ENCODE measurements at regions not wholly inside any gene's neighbourhood (a gene's known extent, or its start where the extent isn't known, plus 50 kb on each side); places are given as distances from the start of the nearest gene placed in this dataset.

- in situ Hi-C loops (cut with HindIII; ENCODE audit: low pct_ligation_motif_present, low sequenced_read_pairs), result no loop called here
- DNase-seq, result no peak
- Histone ChIP-seq H3K27me3 (replicated peaks) (no peaks in the 10 kb centered on the region), H3K27ac (no peak overlapping the region), H3K4me3 (ENCODE audit: low read depth, low read length) (no peak overlapping the region), H3K36me3 (replicated peaks) (no peaks in the 10 kb centered on the region)
- TF ChIP-seq, protein P1, sequence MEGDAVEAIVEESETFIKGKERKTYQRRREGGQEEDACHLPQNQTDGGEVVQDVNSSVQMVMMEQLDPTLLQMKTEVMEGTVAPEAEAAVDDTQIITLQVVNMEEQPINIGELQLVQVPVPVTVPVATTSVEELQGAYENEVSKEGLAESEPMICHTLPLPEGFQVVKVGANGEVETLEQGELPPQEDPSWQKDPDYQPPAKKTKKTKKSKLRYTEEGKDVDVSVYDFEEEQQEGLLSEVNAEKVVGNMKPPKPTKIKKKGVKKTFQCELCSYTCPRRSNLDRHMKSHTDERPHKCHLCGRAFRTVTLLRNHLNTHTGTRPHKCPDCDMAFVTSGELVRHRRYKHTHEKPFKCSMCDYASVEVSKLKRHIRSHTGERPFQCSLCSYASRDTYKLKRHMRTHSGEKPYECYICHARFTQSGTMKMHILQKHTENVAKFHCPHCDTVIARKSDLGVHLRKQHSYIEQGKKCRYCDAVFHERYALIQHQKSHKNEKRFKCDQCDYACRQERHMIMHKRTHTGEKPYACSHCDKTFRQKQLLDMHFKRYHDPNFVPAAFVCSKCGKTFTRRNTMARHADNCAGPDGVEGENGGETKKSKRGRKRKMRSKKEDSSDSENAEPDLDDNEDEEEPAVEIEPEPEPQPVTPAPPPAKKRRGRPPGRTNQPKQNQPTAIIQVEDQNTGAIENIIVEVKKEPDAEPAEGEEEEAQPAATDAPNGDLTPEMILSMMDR (IDR thresholded peaks at IDR 0.05; ENCODE audit: low read depth, low read length, missing control alignments), result no peak
Measured at GRCh38 chr9:75666856-75667554, 223.5 kb upstream of the PCSK5 start.

DNA sequence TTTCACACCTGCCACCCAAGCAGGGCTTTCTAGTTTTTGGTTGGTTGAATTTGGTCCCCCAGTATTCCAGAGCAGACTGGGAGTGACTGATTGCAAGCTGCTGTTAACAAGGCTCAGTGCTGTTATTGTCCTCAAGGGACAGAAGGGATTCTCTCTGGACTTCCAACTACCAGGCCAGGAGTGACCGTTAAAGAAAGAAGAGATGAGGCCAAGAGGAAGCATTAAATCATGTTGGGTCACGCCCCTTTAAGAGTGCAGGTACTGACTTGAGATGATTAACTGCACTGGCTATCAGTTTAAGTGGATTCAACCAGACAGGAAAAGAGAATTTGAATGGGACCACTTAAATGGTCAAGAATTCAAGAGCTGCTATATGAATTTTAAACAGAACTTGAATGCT, 220.8 kb upstream of the PCSK5 start:
- Histone ChIP-seq H3K27ac (no peak overlapping the region), H3K36me3 (replicated peaks) (no peaks in the 10 kb centered on the region), H3K27me3 (replicated peaks) (no peaks in the 10 kb centered on the region), H3K4me3 (ENCODE audit: low read depth, low read length) (no peak overlapping the region)
- in situ Hi-C loops (cut with HindIII; ENCODE audit: low pct_ligation_motif_present, low sequenced_read_pairs), result no loop called here
- no peak for DNase-seq
- TF ChIP-seq, protein P1 (IDR thresholded peaks at IDR 0.05; ENCODE audit: low read depth, low read length, missing control alignments), result no peak

- H3K27ac ChIP-seq, result no peak overlapping the region
- in situ Hi-C loops (cut with HindIII; ENCODE audit: low pct_ligation_motif_present, low sequenced_read_pairs), result no loop called here
- H3K27me3 ChIP-seq (replicated peaks), result no peaks in the 10 kb centered on the region
- DNase-seq, result no peak
- no peaks in the 10 kb centered on the region for H3K36me3 ChIP-seq (replicated peaks)
- TF ChIP-seq, protein P1 (IDR thresholded peaks at IDR 0.05; ENCODE audit: low read depth, low read length, missing control alignments), result no peak
- H3K4me3 ChIP-seq (ENCODE audit: low read depth, low read length), result no peak overlapping the region
Measured at GRCh38 chr9:75671354-75671753, 219.1 kb upstream of the PCSK5 start.

DNA sequence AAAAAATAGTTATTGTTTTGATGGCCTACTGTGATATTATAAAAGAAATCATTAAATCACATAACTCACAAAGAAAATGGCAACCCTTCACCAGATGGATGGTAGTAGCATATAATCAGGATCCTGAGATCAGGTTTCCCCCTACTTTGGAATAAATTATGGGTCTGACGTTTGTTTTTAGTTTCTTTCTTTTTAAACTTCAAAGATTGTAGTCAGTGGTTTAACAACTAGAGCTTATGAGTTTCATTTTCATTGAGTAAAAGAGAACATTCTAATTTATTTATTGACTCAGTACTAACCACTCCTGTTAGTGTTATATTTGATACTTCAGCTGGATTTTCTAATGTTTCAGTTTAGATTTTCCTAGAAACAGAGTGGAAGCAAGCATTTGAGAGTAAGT, 218.0 kb upstream of the PCSK5 start:
- H3K27ac ChIP-seq, result no peak overlapping the region
- in situ Hi-C loops (cut with HindIII; ENCODE audit: low pct_ligation_motif_present, low sequenced_read_pairs), result no loop called here
- DNase-seq, result no peak
- H3K4me3 ChIP-seq (ENCODE audit: low read depth, low read length), result no peak overlapping the region
- H3K27me3 ChIP-seq (replicated peaks), result no peaks in the 10 kb centered on the region
- TF ChIP-seq, protein P1 (IDR thresholded peaks at IDR 0.05; ENCODE audit: low read depth, low read length, missing control alignments), result no peak
- no peaks in the 10 kb centered on the region for H3K36me3 ChIP-seq (replicated peaks)

DNA sequence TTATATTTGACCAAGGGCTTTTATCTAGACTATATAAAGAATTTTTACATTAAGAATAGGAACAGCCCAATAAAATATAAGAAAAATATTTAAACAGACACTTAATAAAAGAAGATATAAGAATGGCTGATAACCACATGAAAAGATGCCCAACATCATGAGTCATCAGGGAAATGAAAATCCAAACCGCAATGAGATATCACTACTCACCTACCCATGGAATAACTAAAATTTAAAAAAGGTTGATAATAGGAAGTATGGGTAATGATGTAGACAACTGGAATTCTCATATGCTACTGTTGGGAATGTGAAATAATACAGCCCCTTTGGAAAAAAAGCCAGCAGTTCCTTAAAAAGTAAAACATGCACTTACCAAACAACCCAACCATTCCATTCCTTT, 206.9 kb upstream of the PCSK5 start:
- TF ChIP-seq, protein P1 (IDR thresholded peaks at IDR 0.05; ENCODE audit: low read depth, low read length, missing control alignments), result no peak
- no peak overlapping the region for H3K27ac ChIP-seq
- no peak for DNase-seq
- H3K27me3 ChIP-seq (replicated peaks), result no peaks in the 10 kb centered on the region
- no peak overlapping the region for H3K4me3 ChIP-seq (ENCODE audit: low read depth, low read length)
- in situ Hi-C loops (cut with HindIII; ENCODE audit: low pct_ligation_motif_present, low sequenced_read_pairs), result no loop called here
- no peaks in the 10 kb centered on the region for H3K36me3 ChIP-seq (replicated peaks)

DNA sequence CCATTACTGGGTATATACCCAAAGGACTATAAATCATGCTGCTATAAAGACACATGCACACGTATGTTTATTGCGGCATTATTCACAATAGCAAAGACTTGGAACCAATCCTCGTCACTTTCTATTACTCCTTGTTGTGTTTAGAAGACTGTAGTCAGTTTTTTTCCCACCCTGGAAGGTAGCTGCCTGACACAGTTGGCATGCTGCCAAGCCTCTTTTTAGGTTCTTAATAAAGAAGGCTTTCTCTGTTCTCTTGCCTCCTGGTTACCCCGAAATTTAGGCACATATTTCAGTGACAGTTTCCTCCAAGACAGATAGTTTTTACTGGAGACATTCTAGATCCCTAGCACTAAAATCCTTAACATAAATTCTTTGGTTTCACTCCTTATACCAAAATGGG, 205.4 kb upstream of the PCSK5 start:
- H3K36me3 ChIP-seq (replicated peaks), result no peaks in the 10 kb centered on the region
- DNase-seq, result no peak
- TF ChIP-seq, protein P1 (IDR thresholded peaks at IDR 0.05; ENCODE audit: low read depth, low read length, missing control alignments), result no peak
- H3K27ac ChIP-seq, result no peak overlapping the region
- no peaks in the 10 kb centered on the region for H3K27me3 ChIP-seq (replicated peaks)
- no peak overlapping the region for H3K4me3 ChIP-seq (ENCODE audit: low read depth, low read length)
- in situ Hi-C loops (cut with HindIII; ENCODE audit: low pct_ligation_motif_present, low sequenced_read_pairs), result no loop called here

All from brain microvascular endothelial cell (primary cell).